Fibroblast of villous mesenchyme (primary cell): ENCODE measurements at regions not wholly inside any gene's neighbourhood (a gene's known extent, or its start where the extent isn't known, plus 50 kb on each side); places are given as distances from the start of the nearest gene placed in this dataset.
A peak's percentile ranks its signal among the peaks of the same experiment; 100 is the strongest.
"Not testable (repeated sequence)": the region's sequence is repeated elsewhere in the genome, so short reads cannot be mapped to it uniquely, and the experiment has no call there.

Experiments
- DNase-seq: peaks from one replicate; pipeline ENCODE4 v3.0.0-alpha.2; 2010; ENCODE audit warnings: low read depth
- H3K4me3 ChIP-seq: 2 replicates; pipeline ENCODE4 v1.5.1; 2011; ENCODE audit warnings: low read depth, mild to moderate bottlenecking, low read length
- TF ChIP-seq, protein P1 (sequence below): IDR thresholded peaks from 2 replicates; pipeline ENCODE4 v1.5.1; 2012; ENCODE audit warnings: low read depth, mild to moderate bottlenecking, low read length; ENCODE audit not compliant: insufficient read depth

DNA sequence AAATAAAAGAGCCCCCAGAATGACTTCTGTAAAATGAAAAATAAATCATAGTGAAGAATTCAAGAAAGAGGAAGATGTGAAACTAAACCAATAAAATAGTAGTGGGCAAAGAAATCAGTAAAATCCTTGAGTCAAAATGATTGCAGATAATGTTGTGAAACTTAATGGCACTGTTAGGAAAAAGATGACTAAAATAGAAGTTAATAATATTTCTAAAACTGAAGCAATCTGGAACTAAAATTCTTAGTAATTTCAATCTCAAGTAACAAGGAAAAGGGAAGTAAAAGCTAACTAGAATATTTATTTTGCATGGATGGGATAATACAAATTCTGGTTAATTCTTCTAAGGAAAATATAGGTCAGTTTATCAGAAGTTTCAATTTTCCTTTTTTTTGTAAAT, 84.6 kb downstream of the TMCO5A start:
- no peak for DNase-seq
- TF ChIP-seq, protein P1, sequence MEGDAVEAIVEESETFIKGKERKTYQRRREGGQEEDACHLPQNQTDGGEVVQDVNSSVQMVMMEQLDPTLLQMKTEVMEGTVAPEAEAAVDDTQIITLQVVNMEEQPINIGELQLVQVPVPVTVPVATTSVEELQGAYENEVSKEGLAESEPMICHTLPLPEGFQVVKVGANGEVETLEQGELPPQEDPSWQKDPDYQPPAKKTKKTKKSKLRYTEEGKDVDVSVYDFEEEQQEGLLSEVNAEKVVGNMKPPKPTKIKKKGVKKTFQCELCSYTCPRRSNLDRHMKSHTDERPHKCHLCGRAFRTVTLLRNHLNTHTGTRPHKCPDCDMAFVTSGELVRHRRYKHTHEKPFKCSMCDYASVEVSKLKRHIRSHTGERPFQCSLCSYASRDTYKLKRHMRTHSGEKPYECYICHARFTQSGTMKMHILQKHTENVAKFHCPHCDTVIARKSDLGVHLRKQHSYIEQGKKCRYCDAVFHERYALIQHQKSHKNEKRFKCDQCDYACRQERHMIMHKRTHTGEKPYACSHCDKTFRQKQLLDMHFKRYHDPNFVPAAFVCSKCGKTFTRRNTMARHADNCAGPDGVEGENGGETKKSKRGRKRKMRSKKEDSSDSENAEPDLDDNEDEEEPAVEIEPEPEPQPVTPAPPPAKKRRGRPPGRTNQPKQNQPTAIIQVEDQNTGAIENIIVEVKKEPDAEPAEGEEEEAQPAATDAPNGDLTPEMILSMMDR, result no peak
- no peak overlapping the region for H3K4me3 ChIP-seq

DNA sequence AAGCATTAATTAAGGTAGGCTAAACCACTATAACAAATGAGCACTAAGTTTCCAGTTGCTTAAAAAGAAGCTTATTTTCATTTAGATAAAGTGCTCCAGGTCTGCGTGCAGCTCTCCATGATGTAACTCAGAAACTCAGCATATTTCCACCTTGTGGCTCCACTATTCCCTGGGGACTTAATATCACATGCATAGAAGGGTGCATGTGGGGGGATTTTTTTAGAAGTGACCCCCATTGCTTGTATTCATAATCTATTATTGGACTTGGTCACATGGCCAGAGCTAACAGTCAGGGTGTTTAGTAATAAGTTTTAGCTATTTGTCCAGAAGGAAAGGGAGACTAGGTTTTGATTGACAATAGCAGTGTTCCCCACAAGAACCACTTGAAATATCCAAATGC, 86.8 kb downstream of the TMCO5A start:
- H3K4me3 ChIP-seq, result no peak overlapping the region
- DNase-seq, result no peak
- TF ChIP-seq, protein P1, result no peak

DNA sequence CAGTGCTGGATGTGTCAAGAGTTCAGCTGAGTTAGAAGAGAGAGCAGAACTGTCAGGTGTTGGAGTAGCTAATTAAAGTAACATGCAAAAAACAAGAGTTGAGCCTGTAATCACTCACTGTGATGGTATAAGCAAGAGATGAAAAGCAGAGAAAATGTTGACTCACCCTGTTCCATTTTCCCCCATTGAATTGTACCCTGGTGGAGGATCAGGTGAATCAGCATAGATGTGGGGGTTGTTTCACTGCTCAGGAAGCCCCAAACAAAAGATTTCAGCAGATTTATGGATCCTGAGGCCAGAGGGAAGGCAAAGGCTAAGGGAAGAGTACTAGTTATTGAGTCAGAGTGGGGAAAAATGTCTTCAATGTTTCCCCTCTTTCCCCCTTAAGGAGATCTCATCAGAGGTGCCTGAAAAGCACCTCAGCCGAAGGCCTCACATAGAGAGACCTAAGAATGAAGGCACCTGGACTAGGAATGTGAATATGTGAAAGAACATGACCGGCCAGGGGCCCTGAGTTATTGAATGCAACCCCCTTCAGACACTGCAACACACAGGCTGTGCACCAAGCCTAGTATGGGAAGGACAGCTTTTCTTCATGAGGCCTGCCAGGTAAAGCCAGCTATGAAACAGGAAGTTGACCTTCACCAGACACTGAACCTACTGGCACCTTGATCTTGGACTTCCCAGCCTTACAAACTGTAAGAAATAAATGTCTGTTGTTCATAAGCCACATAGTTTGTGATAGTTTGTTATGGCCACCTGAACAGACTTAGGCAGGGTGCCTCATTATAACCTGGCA, 90.1 kb downstream of the TMCO5A start:
- DNase-seq, result no peak
- no peak overlapping the region for H3K4me3 ChIP-seq
- TF ChIP-seq, protein P1, result no peak

DNA sequence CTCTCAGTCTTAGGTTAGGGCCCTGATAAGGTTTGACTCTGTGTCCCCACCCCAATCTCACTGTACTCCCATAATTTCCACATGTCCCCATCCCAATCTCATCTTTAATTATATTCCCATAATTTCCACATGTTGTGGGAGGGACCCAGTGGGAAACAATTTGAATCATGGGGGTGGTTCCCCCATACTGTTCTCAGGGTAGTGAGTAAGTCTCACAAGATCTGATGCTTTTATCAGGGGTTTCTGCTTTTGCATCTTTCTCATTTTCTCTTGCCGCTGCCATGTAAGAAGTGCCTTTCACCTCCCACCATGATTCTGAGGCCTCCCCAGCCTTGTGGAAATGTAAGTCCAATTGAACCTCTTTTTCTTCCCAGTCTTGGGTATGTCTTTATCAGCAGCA, 91.2 kb downstream of the TMCO5A start:
- not testable (repeated sequence) for DNase-seq, H3K4me3 ChIP-seq

DNA sequence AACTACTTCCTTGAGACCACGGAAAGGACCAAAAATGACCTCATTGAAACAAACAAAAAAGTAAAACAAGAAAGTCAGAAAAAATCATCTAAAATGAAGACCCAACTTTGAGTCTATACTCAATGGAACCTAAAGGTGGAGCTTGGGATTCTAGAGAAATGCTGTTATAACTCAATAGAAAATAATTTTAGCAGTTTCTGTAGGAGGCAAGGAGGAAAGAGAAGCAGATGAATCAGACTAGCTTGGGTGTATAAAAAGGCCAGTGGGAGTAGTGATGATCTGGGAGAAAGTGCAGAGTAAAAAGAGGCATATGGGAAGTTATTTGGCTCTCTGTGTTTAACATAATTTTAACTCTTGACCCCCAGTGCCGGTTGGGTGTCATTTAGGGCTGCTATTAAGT, 94.4 kb downstream of the TMCO5A start:
- no peak overlapping the region for H3K4me3 ChIP-seq
- TF ChIP-seq, protein P1, result peak; percentile 13
- DNase-seq, result peak; percentile 31

DNA sequence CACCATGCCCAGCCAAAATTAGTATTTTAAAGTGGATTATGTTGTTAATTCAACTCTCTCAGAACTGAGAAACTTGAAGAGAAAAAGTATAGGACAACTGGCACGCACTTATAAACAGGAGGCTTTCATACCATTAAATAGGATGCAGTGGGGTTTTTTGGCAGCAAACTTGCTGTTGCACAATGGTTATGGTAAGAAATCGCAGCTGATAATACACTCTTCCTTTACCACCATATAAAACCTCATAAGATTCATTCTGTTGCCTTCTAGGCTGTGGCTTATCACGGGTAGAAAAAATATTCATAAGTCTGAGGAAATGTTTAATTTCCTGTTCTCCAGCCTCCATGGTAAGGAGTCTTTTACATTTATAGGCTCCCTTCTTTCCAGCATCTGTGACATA, 95.3 kb downstream of the TMCO5A start:
- TF ChIP-seq, protein P1, result no peak
- H3K4me3 ChIP-seq, result no peak overlapping the region
- peak; percentile 92 for DNase-seq

DNA sequence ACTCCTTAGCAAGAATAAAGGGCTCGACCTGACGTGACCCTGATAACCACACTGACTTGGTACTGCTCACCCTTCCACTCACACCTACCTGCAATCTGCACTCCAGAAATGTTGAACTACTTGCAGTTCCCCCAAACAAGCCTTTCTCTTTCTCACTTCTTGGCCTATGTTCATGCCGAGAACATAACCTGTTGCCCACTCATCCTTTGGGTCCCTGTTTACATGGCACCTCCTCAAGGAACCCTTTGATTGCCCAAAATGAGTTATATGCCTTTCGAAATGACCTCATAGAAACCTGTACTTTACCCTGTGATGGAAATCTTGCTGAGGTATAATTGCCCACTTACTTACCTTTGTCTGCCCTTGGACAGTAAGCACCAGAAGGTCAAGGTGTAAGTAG, 96.2 kb downstream of the TMCO5A start:
- TF ChIP-seq, protein P1, result no peak
- no peak for DNase-seq
- no peak overlapping the region for H3K4me3 ChIP-seq
